CD4-positive, alpha-beta memory T cell (primary cell): ENCODE measurements at regions not wholly inside any gene's neighbourhood (a gene's known extent, or its start where the extent isn't known, plus 50 kb on each side); places are given as distances from the start of the nearest gene placed in this dataset.

ENCODE experiments used
- CTCF ChIA-PET: fragments of 350-600 bp; sonication (Branson Sonifier 250); formaldehyde crosslinking; loops from one replicate; lab custom pipeline; 2021; ENCODE audit warnings: inconsistent platforms; ENCODE audit not compliant: partially characterized antibody; lab: Charles Lee
- POLR2A ChIA-PET: fragments of 350-600 bp; sonication (Branson Sonifier 250); formaldehyde crosslinking; loops from one replicate; lab custom pipeline; 2021; ENCODE audit not compliant: partially characterized antibody; lab: Charles Lee
- DNase-seq, 5 donors: peaks; one replicate each; pipeline versions ENCODE4 v3.0.0 to v3.0.0-alpha.2; 2020 to 2022; ENCODE audit warnings: mixed read lengths in 1 of 5
- H3K27ac ChIP-seq: one replicate; pipeline ENCODE4 v1.7.0; 2013; ENCODE audit warnings: low read depth, low read length
- H3K27me3 ChIP-seq: 2 replicates; pipeline ENCODE4 v1.7.0; 2013; ENCODE audit warnings: mild to moderate bottlenecking, low read length, moderate library complexity; ENCODE audit not compliant: insufficient read depth
- H3K36me3 ChIP-seq: 2 replicates; pipeline ENCODE4 v1.7.0; 2013; ENCODE audit warnings: mild to moderate bottlenecking, low read length, moderate library complexity; ENCODE audit not compliant: insufficient read depth
- H3K4me1 ChIP-seq: 2 replicates; pipeline ENCODE4 v1.7.0; 2013; ENCODE audit warnings: mild to moderate bottlenecking, low read length, moderate library complexity; ENCODE audit not compliant: insufficient read depth
- H3K4me3 ChIP-seq, 2 donors: one replicate each; pipeline ENCODE4 v1.7.0; 2013; ENCODE audit warnings: low read length in 2 of 2, mild to moderate bottlenecking in 1 of 2
- H3K9me3 ChIP-seq, 2 donors: one replicate each; pipeline ENCODE4 v1.7.0; 2013; ENCODE audit warnings: low read length in 2 of 2, control low read depth in 1 of 2; ENCODE audit not compliant: control insufficient read depth in 1 of 2
- H3K27ac Mint-ChIP-seq, 7 donors: one replicate each; pipeline ENCODE4 v1.8.0; 2020 to 2021; ENCODE audit warnings: mixed read lengths in 7 of 7, mild to moderate bottlenecking in 6 of 7, inconsistent platforms in 3 of 7, moderate library complexity in 3 of 7
- H3K27me3 Mint-ChIP-seq, 2 donors: one replicate each; pipeline ENCODE4 v1.8.0; 2020 to 2021; ENCODE audit warnings: mixed read lengths in 2 of 2
- H3K36me3 Mint-ChIP-seq, 2 donors: one replicate each; pipeline ENCODE4 v1.8.0; 2020 to 2021; ENCODE audit warnings: mixed read lengths in 2 of 2, inconsistent platforms in 1 of 2, mild to moderate bottlenecking in 1 of 2
- H3K4me1 Mint-ChIP-seq, 4 donors: one replicate each; pipeline ENCODE4 v1.8.0; 2020 to 2021; ENCODE audit warnings: mixed read lengths in 4 of 4, mild to moderate bottlenecking in 1 of 4
- H3K4me3 Mint-ChIP-seq, 8 donors: one replicate each; pipeline ENCODE4 v1.8.0; 2020 to 2021; ENCODE audit warnings: mixed read lengths in 8 of 8, mild to moderate bottlenecking in 7 of 8, moderate library complexity in 6 of 8, inconsistent platforms in 3 of 8
- H3K9me3 Mint-ChIP-seq, 8 donors: one replicate each; pipeline ENCODE4 v1.8.0; 2020 to 2021; ENCODE audit warnings: mixed read lengths in 8 of 8, mild to moderate bottlenecking in 5 of 8, inconsistent platforms in 3 of 8, moderate library complexity in 1 of 8
- intact Hi-C: fragments of 100-400 bp; cut with micrococcal nuclease; formaldehyde crosslinking; loops from one replicate; pipeline ENCODE4 v1.15.1; 2023

DNA sequence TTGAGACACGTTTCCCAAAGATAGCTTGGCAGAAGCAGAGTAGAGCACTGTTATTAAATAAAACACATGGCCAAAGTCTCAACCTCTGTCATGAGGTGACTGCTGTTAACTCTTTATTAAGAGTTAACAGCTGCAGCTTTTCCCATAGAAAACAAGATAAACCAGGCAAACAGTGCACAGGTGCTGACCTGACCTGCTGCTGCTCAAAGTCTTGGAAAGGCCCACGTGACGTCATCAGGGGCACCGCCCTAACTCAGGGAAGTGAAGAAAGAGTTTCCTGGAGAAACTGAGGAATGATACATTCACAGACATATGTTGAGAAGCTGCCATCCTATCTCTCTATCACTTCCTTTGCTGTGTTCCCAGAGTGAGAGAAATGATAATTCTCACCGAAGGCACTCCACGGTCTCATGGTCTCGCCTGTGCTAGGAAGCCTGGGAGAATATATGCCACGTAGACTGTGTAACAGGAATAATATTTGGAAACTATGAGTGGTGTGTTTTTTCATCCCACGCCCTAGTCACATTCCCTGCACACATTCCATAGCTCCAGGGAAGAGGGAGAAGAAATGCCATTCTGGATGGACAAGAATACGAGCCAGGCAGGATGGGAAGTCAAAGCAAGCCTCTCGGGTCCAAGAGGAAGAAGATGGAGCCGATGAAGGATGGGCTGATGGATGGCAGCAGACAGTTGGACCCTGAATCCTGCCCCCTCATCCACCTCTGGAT lies 146.2 kb upstream of the NFE2L3 start:
- no peaks in the 10 kb centered on the region for H3K27me3 ChIP-seq
- H3K4me3 Mint-ChIP-seq, result no peak overlapping the region
- peaks cover 18 to 19% of the 10 kb centered on the region in 2 donors for H3K27me3 Mint-ChIP-seq
- H3K27ac ChIP-seq, result no peak overlapping the region
- H3K4me3 ChIP-seq, result no peak overlapping the region
- H3K9me3 Mint-ChIP-seq, result peaks cover 0 to 4% (median 0%) of the 10 kb centered on the region in 8 donors
- no peaks in the 10 kb centered on the region for H3K9me3 ChIP-seq
- intact Hi-C loops, result no loop called here
- no peaks in the 10 kb centered on the region for H3K4me1 ChIP-seq
- CTCF ChIA-PET, result interaction anchor here (0.6 kb wide), 1 partner anchor 1971 kb away, joined by 4 read pairs; no protein-coding TSS in a partner anchor
- no peak overlapping the region for H3K27ac Mint-ChIP-seq
- no peak for DNase-seq
- no peaks in the 10 kb centered on the region for H3K36me3 ChIP-seq
- H3K4me1 Mint-ChIP-seq, result peaks cover 0 to 1% (median 0%) of the 10 kb centered on the region in 4 donors
- POLR2A ChIA-PET, result no interaction called here
- no peaks in the 10 kb centered on the region for H3K36me3 Mint-ChIP-seq

DNA sequence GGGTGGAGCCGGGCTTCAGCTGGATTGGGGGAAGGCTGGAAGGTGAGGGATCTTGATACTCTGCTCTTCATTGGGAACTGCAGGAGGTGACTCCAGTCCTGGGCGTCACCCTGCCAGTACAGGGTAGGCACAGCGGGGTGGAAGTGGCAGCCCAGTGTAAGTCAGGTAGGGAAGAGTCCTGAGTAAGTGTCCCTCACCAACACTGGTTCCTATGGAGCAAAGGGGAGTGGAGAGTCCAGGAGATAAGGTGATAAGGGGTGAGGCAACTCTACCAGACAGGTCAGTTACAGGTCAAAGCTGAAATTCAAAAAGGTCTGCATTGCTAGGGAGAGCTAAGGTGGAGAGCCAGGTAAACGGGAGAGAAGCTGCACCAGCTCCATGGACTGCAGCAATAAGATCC lies 145.6 kb upstream of the NFE2L3 start:
- CTCF ChIA-PET, result no interaction called here
- H3K27me3 Mint-ChIP-seq, result peaks cover 18% of the 10 kb centered on the region in 2 donors
- no peak overlapping the region for H3K27ac Mint-ChIP-seq

DNA sequence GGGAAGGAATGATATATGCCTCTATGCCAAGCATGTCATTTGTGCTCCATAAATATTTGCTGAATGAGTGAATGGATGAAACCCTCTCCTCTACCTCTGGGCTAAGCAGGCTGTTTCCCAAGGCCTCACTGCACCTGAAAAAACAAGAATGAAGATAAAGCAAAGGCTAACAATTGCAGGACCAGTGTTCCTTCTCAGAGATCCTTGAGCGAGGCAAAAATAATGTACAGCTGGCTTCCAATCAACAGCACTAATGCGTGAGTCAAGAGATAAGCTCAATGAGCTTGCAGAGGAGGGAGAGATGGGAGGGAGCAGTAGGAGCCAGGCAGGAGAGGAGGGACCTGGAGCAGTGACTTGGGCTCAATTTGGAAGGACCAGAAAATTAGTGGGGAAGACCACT lies 144.5 kb upstream of the NFE2L3 start:
- H3K4me3 Mint-ChIP-seq, result no peak overlapping the region
- no peaks in the 10 kb centered on the region for H3K4me1 ChIP-seq
- ChIA-PET CTCF (no interaction called here), POLR2A (no interaction called here)
- peaks cover 16% of the 10 kb centered on the region in 2 donors for H3K27me3 Mint-ChIP-seq
- no peaks in the 10 kb centered on the region for H3K36me3 Mint-ChIP-seq
- H3K4me3 ChIP-seq, result no peak overlapping the region
- H3K9me3 ChIP-seq, result no peaks in the 10 kb centered on the region
- no peak overlapping the region for H3K27ac Mint-ChIP-seq
- H3K4me1 Mint-ChIP-seq, result peaks cover 0 to 5% (median 2%) of the 10 kb centered on the region in 4 donors
- no peak overlapping the region for H3K27ac ChIP-seq
- H3K9me3 Mint-ChIP-seq, result peaks cover 0 to 4% (median 0%) of the 10 kb centered on the region in 8 donors
- no peak for DNase-seq
- intact Hi-C loops, result no loop called here
- H3K27me3 ChIP-seq, result no peaks in the 10 kb centered on the region
- no peaks in the 10 kb centered on the region for H3K36me3 ChIP-seq

More for the DNA sequence above, 145.6 kb upstream of the NFE2L3 start:
- no peaks in the 10 kb centered on the region for H3K36me3 ChIP-seq
- POLR2A ChIA-PET, result no interaction called here
- no peak overlapping the region for H3K4me3 Mint-ChIP-seq
- no peaks in the 10 kb centered on the region for H3K27me3 ChIP-seq
- no peaks in the 10 kb centered on the region for H3K9me3 ChIP-seq
- H3K4me1 ChIP-seq, result no peaks in the 10 kb centered on the region
- H3K4me1 Mint-ChIP-seq, result peaks cover 0 to 5% (median 2%) of the 10 kb centered on the region in 4 donors
- intact Hi-C loops, result no loop called here
- no peaks in the 10 kb centered on the region for H3K36me3 Mint-ChIP-seq
- peaks cover 0 to 4% (median 0%) of the 10 kb centered on the region in 8 donors for H3K9me3 Mint-ChIP-seq
- H3K4me3 ChIP-seq, result no peak overlapping the region
- no peak overlapping the region for H3K27ac ChIP-seq
- DNase-seq, result no peak

DNA sequence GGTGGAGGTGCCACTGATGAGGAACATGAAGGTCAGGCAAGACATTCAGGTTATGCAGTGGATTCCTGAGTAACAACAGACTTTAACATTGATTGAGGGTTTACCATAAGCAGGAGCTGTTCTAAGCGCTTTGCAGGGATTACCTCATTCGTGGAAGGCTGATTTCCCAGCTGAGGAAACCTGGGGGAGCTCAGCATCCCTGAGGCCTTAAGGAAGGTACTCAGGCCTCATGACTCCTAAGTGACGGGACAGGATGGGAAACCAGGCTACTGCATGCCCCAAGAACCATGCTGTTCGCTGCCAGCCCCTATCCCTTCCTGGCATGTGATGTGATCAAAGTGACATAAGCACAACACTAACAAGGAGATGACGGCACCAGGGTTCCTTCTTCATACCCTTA lies 143.6 kb upstream of the NFE2L3 start:
- Mint-ChIP-seq H3K4me3 (no peak overlapping the region), H3K36me3 (no peaks in the 10 kb centered on the region), H3K27ac (no peak overlapping the region), H3K27me3 (peaks cover 11 to 14% of the 10 kb centered on the region in 2 donors), H3K4me1 (peaks cover 0 to 5% (median 2%) of the 10 kb centered on the region in 4 donors), H3K9me3 (peaks cover 0 to 4% (median 0%) of the 10 kb centered on the region in 8 donors)
- no peak for DNase-seq
- H3K36me3 ChIP-seq, result no peaks in the 10 kb centered on the region
- ChIA-PET POLR2A (no interaction called here), CTCF (no interaction called here)
- H3K4me1 ChIP-seq, result no peaks in the 10 kb centered on the region
- no peaks in the 10 kb centered on the region for H3K9me3 ChIP-seq
- intact Hi-C loops, result no loop called here
- no peaks in the 10 kb centered on the region for H3K27me3 ChIP-seq
- no peak overlapping the region for H3K27ac ChIP-seq
- no peak overlapping the region for H3K4me3 ChIP-seq

DNA sequence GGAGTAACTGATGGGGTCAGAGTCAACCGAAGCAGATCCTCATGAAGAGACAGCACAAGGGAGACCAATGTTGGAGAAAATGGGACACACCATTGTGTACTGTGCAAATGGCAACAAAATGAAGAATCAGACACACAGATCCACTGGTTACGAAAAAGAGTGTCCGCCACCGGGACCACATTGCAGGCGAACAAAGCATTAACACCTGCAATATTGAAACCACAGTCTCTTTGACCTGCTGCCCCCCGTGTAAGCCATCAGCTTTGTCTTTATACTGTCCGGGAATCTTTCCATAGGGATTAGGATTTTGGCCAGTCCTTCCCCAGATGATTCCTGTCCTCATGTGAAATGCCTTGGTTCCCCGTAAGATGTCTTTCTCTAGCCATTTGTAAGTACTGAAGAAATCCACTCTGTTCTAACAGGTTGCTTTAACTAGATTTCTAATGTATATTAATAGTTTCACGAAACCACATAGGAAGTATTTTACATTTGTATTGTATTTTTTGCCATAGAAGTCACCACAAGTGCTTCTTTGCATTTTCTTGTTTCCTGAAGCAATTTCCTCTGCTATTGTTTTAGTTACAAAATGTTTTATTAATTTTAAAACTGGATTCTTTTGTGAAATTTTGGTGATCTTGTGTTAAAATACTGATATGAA lies 140.8 kb upstream of the NFE2L3 start:
- Mint-ChIP-seq H3K27me3 (peaks cover 14 to 25% of the 10 kb centered on the region in 2 donors), H3K4me3 (no peak overlapping the region), H3K36me3 (peaks cover 0 to 6% of the 10 kb centered on the region in 2 donors), H3K9me3 (peaks cover 0 to 11% (median 4%) of the 10 kb centered on the region in 8 donors), H3K4me1 (peaks cover 0 to 5% (median 2%) of the 10 kb centered on the region in 4 donors), H3K27ac (no peak overlapping the region)
- ChIA-PET POLR2A (no interaction called here), CTCF (no interaction called here)
- H3K27ac ChIP-seq, result no peak overlapping the region
- no peak overlapping the region for H3K4me3 ChIP-seq
- DNase-seq, result no peak
- no peaks in the 10 kb centered on the region for H3K27me3 ChIP-seq
- H3K36me3 ChIP-seq, result no peaks in the 10 kb centered on the region
- no peaks in the 10 kb centered on the region for H3K4me1 ChIP-seq
- H3K9me3 ChIP-seq, result no peaks in the 10 kb centered on the region
- intact Hi-C loops, result no loop called here

DNA sequence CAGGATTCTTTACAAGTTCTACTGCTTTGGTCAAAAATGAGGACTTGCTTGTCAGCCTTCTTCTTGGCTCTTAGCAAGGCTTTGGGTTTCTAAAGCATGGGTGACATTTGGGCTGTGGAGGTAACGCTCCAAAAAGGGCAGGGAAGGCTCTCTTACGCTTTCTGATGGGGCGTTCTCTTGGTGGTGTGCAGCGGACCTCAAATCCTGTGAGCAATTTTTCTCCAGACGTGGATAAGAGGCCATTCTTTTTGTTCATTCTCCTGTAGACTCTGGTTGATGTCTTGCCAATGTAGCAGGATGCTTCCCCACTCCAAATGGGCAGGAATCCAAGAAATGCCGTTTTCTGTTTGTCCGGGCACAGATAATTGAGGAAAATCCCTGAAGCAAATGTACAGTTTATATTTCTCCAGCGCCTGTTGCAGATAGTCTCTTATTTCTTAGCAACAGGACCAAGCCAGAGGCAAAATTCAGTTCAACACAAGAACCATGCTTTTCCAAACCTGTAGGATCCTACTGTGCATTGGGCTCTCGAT lies 138.4 kb upstream of the NFE2L3 start:
- ChIA-PET POLR2A (no interaction called here), CTCF (no interaction called here)
- Histone ChIP-seq H3K4me1 (no peaks in the 10 kb centered on the region), H3K9me3 (no peaks in the 10 kb centered on the region), H3K4me3 (no peak overlapping the region), H3K36me3 (no peaks in the 10 kb centered on the region), H3K27me3 (no peaks in the 10 kb centered on the region), H3K27ac (no peak overlapping the region)
- intact Hi-C loops, result no loop called here
- peaks cover 7 to 29% of the 10 kb centered on the region in 2 donors for H3K27me3 Mint-ChIP-seq
- H3K36me3 Mint-ChIP-seq, result peaks cover 1 to 6% of the 10 kb centered on the region in 2 donors
- no peak for DNase-seq
- H3K4me3 Mint-ChIP-seq, result no peak overlapping the region
- peaks cover 0 to 24% (median 5%) of the 10 kb centered on the region in 8 donors for H3K9me3 Mint-ChIP-seq
- peaks cover 0 to 5% (median 2%) of the 10 kb centered on the region in 4 donors for H3K4me1 Mint-ChIP-seq
- H3K27ac Mint-ChIP-seq, result no peak overlapping the region

DNA sequence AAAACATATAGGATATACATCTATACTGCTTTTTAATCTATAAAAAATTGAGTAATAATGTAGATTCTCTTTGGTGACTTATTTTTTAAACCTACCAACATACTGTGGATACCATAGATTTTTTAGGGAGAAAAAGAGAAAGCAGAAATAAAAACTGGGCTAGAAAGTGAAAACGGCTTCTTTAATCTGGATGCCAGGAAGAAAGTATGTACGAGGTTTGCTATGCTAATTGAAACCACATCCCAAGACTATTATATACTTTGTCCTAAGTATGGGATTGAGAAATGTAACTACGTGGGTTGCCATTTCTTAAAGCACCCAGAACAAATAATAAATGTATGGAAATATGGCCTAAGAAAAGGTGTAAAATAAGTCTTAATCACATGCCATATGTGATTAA lies 129.0 kb upstream of the NFE2L3 start:
- Mint-ChIP-seq H3K4me3 (no peak overlapping the region), H3K36me3 (no peaks in the 10 kb centered on the region), H3K9me3 (no peaks in the 10 kb centered on the region), H3K27me3 (peaks cover 7% of the 10 kb centered on the region in 2 donors), H3K27ac (no peak overlapping the region), H3K4me1 (no peaks in the 10 kb centered on the region)
- no peaks in the 10 kb centered on the region for H3K4me1 ChIP-seq
- no peaks in the 10 kb centered on the region for H3K27me3 ChIP-seq
- intact Hi-C loops, result no loop called here
- no peak overlapping the region for H3K27ac ChIP-seq
- ChIA-PET POLR2A (no interaction called here), CTCF (no interaction called here)
- no peaks in the 10 kb centered on the region for H3K36me3 ChIP-seq
- DNase-seq, result no peak
- no peaks in the 10 kb centered on the region for H3K9me3 ChIP-seq
- H3K4me3 ChIP-seq, result no peak overlapping the region
